ENCODE measurements at regions not wholly inside any gene's neighbourhood (a gene's known extent, or its start where the extent isn't known, plus 50 kb on each side); places are given as distances from the start of the nearest gene placed in this dataset.
"Not testable (repeated sequence)": the region's sequence is repeated elsewhere in the genome, so short reads cannot be mapped to it uniquely, and the experiment has no call there.

DNA sequence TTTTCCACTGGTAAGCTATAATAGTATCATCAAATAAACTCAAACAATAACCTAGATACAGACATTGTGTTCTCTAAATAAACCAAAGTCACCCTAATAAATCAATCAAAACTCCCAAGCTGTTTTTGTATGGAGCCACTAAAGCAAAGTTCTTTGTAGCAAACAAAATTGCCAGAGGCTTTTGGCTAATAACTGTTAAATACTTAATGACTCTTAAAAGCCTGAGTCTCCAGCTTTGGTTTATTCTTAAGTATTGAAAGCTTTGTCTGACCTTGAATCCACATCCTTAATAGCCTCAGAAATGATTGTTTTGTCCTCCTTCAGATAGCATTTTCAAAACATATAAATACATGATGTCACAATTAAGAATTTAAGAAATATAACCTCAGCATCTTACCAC lies 725.3 kb downstream of the SI start:
- TF ChIP-seq, protein P1, sequence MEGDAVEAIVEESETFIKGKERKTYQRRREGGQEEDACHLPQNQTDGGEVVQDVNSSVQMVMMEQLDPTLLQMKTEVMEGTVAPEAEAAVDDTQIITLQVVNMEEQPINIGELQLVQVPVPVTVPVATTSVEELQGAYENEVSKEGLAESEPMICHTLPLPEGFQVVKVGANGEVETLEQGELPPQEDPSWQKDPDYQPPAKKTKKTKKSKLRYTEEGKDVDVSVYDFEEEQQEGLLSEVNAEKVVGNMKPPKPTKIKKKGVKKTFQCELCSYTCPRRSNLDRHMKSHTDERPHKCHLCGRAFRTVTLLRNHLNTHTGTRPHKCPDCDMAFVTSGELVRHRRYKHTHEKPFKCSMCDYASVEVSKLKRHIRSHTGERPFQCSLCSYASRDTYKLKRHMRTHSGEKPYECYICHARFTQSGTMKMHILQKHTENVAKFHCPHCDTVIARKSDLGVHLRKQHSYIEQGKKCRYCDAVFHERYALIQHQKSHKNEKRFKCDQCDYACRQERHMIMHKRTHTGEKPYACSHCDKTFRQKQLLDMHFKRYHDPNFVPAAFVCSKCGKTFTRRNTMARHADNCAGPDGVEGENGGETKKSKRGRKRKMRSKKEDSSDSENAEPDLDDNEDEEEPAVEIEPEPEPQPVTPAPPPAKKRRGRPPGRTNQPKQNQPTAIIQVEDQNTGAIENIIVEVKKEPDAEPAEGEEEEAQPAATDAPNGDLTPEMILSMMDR (IDR thresholded peaks at IDR 0.05; ENCODE audit: insufficient read depth, low read depth, low read length), result no peak
- DNase-seq (ENCODE audit: low read depth), result no peak

DNA sequence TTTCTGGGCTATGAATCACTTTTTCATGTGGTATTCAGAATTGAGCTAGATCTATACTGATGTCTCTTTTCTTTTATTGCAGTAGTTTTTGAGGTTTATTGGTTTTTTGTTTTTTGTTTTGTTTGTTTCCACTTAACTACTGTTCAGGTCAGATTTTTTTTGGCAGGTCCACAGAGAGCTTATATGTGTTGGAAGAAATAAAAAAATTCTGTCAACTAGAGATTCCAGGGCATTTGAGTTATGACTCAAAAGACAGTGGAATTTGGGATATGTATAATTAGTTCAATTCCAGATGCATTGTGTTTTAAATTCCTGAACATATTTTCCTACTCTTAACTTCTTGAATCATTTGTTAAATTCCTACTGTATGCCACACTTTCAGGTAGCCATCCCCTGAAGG lies 727.2 kb downstream of the SI start:
- peak; percentile 31 for DNase-seq (ENCODE audit: low read depth)
- H3K4me3 ChIP-seq (ENCODE audit: low read depth, low read length), result no peak overlapping the region
- TF ChIP-seq, protein P1 (IDR thresholded peaks at IDR 0.05; ENCODE audit: insufficient read depth, low read depth, low read length), result no peak

More for the DNA sequence above, 725.3 kb downstream of the SI start:
- H3K4me3 ChIP-seq (ENCODE audit: low read depth, low read length), result no peak overlapping the region

DNA sequence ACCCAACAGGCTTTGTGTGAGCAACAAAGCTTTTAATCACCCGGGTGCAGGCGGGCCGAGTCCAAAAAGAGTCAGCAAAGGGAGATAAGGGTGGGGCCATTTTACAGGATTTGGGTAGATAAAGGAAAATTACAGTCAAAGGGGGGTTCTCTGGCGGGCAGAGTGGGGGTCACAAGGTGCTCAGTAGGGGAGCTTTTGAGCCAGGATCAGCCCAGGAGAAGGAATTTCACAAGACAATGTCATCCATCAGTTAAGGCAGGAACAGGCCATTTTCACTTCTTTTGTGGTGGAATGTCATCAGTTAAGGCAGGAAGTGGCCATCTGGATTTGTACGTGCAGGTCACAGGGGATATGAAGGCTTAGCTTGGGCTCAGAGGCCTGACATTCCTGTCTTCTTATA lies 736.1 kb downstream of the SI start:
- not testable (repeated sequence) for DNase-seq (ENCODE audit: low read depth); H3K4me3 ChIP-seq (ENCODE audit: low read depth, low read length)

DNA sequence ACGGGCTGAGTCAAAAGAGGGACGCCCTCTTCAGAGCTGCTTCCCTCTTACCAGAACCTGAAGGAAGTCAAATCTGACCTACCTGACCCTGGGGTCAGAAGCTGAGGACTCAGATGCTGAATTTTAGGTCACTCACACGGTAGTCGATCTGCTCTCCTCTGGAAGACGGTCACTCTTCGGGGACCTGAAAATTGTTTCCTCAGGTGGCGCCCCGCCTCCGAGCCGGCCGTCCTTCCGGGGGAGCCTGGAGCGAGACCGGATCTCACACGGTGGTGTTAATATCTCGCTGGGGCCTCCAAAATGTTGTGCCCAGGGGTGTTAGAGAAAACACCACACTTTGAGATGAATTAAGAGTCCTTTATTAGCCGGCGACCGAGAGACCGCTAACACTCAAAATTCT lies 737.2 kb downstream of the SI start:
- no peak overlapping the region for H3K4me3 ChIP-seq (ENCODE audit: low read depth, low read length)
- no peak for DNase-seq (ENCODE audit: low read depth)
- TF ChIP-seq, protein P1 (IDR thresholded peaks at IDR 0.05; ENCODE audit: insufficient read depth, low read depth, low read length), result no peak

DNA sequence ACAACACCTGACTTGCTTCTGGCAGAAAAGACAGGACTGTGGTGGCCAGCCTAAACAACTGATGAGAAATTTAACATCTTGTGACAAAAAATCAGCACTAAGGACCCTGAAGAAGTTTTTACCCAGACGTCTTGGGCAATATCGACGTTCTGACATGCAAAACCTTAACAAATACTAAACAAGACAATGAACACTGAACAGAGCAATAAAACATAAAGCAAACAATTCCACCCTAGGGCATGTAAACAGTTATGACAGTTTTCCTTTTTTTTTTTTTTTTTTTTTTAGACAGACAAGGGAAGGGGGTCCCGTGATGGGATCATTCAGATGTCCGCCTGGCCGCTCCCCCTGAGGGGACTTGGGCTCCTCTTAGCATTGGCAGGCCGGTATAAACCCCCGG lies 738.0 kb downstream of the SI start:
- TF ChIP-seq, protein P1 (IDR thresholded peaks at IDR 0.05; ENCODE audit: insufficient read depth, low read depth, low read length), result no peak
- no peak overlapping the region for H3K4me3 ChIP-seq (ENCODE audit: low read depth, low read length)
- no peak for DNase-seq (ENCODE audit: low read depth)

DNA sequence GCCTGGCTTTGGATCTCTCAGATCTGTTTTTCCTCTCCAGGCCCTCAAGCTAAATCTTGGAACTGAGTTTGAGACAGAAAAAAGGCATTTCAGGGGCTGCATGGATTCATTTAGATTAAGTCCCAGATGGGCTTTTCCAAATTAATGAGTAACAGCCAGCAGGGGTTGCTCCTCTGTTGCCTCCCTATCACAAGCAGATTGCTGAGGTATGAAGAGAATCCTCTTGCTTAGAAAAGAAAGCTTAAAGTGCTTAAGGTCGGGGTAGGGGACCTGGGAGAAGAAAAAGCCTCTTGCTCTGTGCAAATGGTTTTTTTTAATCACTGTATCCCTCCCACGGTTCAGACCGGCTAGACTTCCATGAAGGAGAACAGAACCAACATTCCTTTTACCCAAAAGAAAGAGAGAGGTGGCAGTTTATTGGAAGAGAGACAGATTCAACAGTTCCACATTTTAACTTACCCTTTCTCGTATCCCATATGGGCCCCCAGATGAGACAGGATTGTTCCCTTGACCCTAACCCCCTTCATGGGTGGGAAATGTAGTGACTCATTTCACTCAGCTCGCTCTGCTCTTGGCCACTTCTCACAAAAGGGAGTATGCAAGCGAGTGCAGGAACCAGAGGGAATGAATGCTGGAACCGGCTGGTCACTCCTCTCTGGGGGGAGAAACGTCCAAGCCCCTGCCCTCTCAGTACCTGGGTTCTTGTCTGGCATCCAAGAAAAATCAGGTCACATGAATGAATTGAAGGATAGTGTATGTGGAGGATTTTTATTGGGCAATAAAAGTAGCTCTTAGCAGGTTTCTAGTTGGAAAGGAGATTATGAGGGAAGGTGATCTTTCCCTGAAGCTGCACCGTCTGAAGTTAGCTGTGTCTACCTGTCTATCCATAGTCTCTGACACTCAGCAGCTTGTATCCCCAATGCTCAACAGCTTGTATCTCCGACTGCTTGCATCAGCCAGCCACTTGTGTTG lies 745.2 kb downstream of the SI start:
- TF ChIP-seq, protein P1 (IDR thresholded peaks at IDR 0.05; ENCODE audit: insufficient read depth, low read depth, low read length), result no peak
- peak; percentile 30 for DNase-seq (ENCODE audit: low read depth)
- no peak overlapping the region for H3K4me3 ChIP-seq (ENCODE audit: low read depth, low read length)

DNA sequence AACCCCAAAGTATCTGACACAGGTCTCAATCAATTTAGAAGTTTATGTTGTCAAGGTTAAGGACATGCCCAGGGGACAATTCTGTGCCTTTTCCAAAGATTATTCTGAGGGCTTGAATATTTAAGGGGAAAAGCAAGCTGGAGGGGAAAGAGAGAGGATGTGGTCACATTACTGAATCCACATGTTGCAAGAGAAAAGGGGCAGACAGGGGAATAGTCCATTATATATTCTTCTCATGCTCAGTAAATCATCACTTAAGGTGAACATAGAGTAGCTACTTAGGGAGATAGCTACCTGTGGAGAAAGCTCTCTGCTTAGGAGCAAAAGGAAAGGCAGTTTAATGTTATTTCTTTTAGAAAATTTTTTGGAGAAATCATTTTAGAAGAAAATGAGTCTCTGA lies 751.6 kb downstream of the SI start:
- TF ChIP-seq, protein P1 (IDR thresholded peaks at IDR 0.05; ENCODE audit: insufficient read depth, low read depth, low read length), result no peak
- H3K4me3 ChIP-seq (ENCODE audit: low read depth, low read length), result no peak overlapping the region
- no peak for DNase-seq (ENCODE audit: low read depth)
